B cell (primary cell): ENCODE measurements at regions not wholly inside any gene's neighbourhood (a gene's known extent, or its start where the extent isn't known, plus 50 kb on each side); places are given as distances from the start of the nearest gene placed in this dataset.

ENCODE experiments used
- EZH2 ChIP-seq: IDR thresholded peaks from 2 replicates; pipeline ENCODE4 v1.6.1; 2012; ENCODE audit warnings: borderline replicate concordance, low read depth, mild to moderate bottlenecking, moderate library complexity, low read length; ENCODE audit not compliant: insufficient read depth, poor library complexity, severe bottlenecking
- TF ChIP-seq, protein P1 (sequence below): fragments of 200-600 bp; IDR thresholded peaks from one replicate; pipeline ENCODE4 v1.8.0; 2022; ENCODE audit warnings: antibody characterized with exemption, mild to moderate bottlenecking

DNA sequence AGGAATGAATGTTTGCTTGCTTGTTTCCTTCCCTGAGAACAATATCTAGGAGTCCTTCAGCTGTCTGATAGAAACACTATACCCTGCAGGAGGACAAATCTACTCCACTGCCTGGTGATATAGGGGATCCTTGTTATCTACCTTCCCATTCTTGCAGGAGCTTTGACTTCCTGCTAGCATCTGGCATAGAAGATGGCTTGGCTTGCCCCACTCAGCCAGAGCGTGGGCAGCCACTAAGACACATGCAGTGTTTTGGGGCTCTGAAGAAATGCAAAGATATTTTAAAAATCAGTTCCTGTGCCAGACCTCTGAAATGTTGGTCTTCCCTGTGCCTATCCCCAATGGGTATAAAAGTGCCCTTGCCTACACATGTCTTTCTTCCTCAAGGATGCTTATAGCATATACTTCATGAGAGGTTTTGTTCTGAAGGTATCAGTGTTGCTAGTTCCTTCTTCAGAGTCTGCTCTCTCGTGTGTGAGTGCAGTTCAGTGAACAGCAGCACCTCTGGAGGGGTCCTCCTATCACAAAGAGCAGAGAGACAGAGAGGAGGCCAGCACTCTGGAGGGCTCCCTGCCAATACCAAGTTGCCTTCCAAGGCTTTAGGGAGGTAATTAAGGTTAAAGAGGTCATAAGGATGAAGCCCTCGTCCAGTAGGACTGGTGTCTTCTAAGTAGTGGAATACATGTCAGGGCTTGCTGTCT lies 149.1 kb upstream of the CALCR start:
- TF ChIP-seq, protein P1, sequence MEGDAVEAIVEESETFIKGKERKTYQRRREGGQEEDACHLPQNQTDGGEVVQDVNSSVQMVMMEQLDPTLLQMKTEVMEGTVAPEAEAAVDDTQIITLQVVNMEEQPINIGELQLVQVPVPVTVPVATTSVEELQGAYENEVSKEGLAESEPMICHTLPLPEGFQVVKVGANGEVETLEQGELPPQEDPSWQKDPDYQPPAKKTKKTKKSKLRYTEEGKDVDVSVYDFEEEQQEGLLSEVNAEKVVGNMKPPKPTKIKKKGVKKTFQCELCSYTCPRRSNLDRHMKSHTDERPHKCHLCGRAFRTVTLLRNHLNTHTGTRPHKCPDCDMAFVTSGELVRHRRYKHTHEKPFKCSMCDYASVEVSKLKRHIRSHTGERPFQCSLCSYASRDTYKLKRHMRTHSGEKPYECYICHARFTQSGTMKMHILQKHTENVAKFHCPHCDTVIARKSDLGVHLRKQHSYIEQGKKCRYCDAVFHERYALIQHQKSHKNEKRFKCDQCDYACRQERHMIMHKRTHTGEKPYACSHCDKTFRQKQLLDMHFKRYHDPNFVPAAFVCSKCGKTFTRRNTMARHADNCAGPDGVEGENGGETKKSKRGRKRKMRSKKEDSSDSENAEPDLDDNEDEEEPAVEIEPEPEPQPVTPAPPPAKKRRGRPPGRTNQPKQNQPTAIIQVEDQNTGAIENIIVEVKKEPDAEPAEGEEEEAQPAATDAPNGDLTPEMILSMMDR, result no peak
- TF ChIP-seq EZH2, result no peak
